HUES6 (cell line): ENCODE measurements at regions not wholly inside any gene's neighbourhood (a gene's known extent, or its start where the extent isn't known, plus 50 kb on each side); places are given as distances from the start of the nearest gene placed in this dataset.
"Not testable (repeated sequence)": the region's sequence is repeated elsewhere in the genome, so short reads cannot be mapped to it uniquely, and the experiment has no call there.

Experiments
- H3K27ac ChIP-seq: 2 replicates; pipeline ENCODE4 v1.7.0; 2013; ENCODE audit warnings: low read depth, mild to moderate bottlenecking, low read length, inconsistent platforms
- H3K27me3 ChIP-seq: 2 replicates; pipeline ENCODE4 v1.6.1; 2013; ENCODE audit warnings: low read length; ENCODE audit not compliant: control insufficient read depth, insufficient read depth
- H3K36me3 ChIP-seq: 2 replicates; pipeline ENCODE4 v1.6.1; 2013; ENCODE audit warnings: low read length; ENCODE audit not compliant: control insufficient read depth, insufficient read depth
- H3K4me1 ChIP-seq: 2 replicates; pipeline ENCODE4 v1.6.1; 2013; ENCODE audit warnings: low read length; ENCODE audit not compliant: control insufficient read depth, insufficient read depth
- H3K4me3 ChIP-seq: 2 replicates; pipeline ENCODE4 v1.5.1; 2013; ENCODE audit warnings: low read depth, low read length
- H3K9ac ChIP-seq: one replicate; pipeline ENCODE4 v1.6.1; 2013; ENCODE audit warnings: mild to moderate bottlenecking, low read length
- H3K9me3 ChIP-seq: 2 replicates; pipeline ENCODE4 v1.6.1; 2013; ENCODE audit warnings: low read depth, low read length; ENCODE audit not compliant: control insufficient read depth, insufficient read depth

DNA sequence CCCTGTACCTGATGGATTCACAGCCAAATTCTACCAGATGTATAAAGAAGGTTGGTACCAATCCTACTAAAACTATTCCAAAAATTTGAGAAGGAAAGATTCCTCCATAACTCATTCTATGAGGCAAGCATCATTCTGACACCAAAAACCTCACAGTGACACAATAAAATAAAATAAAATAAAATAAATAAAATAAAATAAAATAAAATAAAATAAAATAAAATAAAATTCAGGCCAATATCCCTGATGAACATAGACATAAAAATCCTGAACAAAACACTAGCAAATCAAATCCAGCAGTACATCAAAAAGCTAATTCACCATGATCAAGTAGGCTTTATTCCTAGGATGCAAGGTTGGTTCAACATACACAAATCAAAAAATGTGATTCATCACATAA is 108.1 kb downstream of the PROX1 start:
- not testable (repeated sequence) for H3K4me1 ChIP-seq, H3K9me3 ChIP-seq, H3K9ac ChIP-seq, H3K27ac ChIP-seq, H3K4me3 ChIP-seq, H3K27me3 ChIP-seq, H3K36me3 ChIP-seq

DNA sequence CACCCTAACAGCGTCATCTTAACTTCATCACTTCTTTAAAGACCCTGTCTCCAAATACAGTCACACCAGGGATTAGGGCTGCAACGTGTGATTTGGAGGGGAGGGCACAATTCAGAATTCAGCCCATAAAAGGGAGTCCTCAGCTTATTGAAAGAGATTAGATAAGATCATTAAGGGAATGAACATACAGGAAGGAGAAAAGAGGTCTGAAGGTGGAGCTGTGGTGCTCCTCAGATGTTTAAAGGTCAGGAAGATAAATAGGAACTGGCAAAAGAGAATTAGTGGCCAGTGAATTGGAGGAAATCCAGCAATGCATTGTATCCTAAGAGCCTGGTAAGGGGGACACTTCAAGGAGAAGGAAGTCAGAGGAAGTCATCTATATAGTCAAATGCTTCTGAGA is 113.5 kb downstream of the PROX1 start:
- H3K4me3 ChIP-seq = no peak overlapping the region
- no peak overlapping the region for H3K9ac ChIP-seq
- no peaks in the 10 kb centered on the region for H3K36me3 ChIP-seq
- H3K4me1 ChIP-seq = peaks cover 3% of the 10 kb centered on the region; the same call in 1 of the 2 replicates
- H3K9me3 ChIP-seq = peaks cover 8% of the 10 kb centered on the region
- no peak overlapping the region for H3K27ac ChIP-seq
- no peaks in the 10 kb centered on the region for H3K27me3 ChIP-seq

DNA sequence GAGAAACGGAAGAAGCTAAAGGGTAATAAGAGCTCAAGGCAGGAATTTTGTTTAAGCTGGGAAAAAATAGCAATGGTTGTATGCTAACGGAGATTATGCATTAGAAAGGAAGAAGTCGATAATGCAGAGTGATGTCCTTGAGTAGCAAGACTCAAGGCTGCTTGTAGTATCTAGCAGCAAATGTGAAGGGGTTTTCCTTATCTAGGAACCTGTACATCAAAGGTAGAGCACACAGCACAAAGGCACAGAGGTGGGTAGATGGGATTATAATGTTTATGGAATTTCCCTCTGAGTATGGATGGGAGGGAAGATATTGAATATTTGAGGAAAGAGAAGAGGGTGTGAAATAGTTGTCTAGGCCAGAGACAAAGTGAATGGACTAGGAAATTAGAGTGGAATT is 114.1 kb downstream of the PROX1 start:
- H3K27me3 ChIP-seq = no peaks in the 10 kb centered on the region
- H3K4me3 ChIP-seq = no peak overlapping the region
- no peak overlapping the region for H3K27ac ChIP-seq
- H3K4me1 ChIP-seq = peaks cover 3% of the 10 kb centered on the region; the same call in 1 of the 2 replicates
- H3K9me3 ChIP-seq = peaks cover 8% of the 10 kb centered on the region
- H3K36me3 ChIP-seq = no peaks in the 10 kb centered on the region
- no peak overlapping the region for H3K9ac ChIP-seq

DNA sequence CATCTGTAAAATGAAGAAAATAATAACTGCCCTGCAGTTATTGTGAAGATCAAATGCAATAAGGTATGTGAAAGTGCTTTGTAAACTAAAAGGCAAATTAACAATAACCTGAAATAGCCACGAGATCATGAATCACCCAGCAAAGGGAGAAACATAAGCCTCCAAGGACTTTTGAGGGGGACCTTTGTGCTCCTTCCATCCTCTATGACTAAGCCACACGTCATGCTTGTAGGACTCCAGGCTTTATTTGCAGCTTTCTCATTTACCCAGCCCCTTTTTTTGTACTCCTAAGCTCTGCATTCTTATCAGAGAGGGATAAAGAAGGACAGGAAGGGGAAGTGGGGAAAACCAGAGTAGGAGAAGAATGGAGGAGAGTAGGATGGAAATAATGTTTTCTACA is 115.1 kb downstream of the PROX1 start:
- Histone ChIP-seq H3K9me3 (peaks cover 8% of the 10 kb centered on the region), H3K9ac (no peak overlapping the region), H3K4me1 (peaks cover 9% of the 10 kb centered on the region), H3K36me3 (no peaks in the 10 kb centered on the region), H3K4me3 (no peak overlapping the region), H3K27ac (no peak overlapping the region), H3K27me3 (no peaks in the 10 kb centered on the region)

DNA sequence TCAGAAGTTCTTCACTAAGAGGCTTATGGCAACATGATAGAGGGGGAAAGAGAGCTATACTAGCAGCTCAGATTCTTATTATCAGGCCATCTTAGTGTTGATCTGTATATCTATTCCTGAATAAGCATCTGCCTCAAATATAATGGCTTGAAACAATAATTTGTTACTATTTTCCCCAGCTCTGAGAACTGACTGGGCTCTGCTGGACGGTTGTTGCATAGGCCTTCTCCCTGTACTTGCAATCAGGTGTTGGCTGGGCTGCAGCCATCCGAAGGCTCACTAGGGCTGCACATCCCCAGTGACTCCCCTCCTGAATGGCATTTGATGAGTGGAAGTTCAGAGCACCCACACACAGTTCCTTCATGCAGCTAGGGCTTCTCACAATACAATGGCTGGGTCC is 116.0 kb downstream of the PROX1 start:
- Histone ChIP-seq H3K27ac (no peak overlapping the region), H3K9me3 (peaks cover 8% of the 10 kb centered on the region), H3K4me1 (peaks cover 12% of the 10 kb centered on the region), H3K27me3 (no peaks in the 10 kb centered on the region), H3K9ac (no peak overlapping the region), H3K4me3 (no peak overlapping the region), H3K36me3 (no peaks in the 10 kb centered on the region)

DNA sequence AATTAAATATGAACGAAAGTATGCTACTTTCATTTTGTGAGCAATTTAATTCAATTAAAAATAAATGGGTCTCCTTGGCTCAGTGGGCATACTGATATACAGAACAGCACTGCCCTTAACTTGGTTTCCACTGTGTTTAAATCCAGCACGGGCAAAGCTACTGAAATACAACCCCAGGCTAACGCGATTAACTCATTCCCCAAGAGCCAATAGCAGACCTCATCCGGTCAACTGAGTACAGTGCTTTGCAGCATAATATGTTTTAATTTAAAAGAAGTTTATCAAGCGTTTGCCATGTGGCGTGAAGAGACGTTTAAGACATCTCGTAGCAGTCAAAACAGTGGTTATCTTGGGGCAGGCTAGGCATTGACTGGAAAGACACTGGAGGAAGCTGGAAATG is 118.6 kb downstream of the PROX1 start:
- Histone ChIP-seq H3K9me3 (peaks cover 8% of the 10 kb centered on the region), H3K4me1 (peaks cover 12% of the 10 kb centered on the region), H3K4me3 (no peak overlapping the region), H3K9ac (no peak overlapping the region), H3K27me3 (no peaks in the 10 kb centered on the region), H3K36me3 (no peaks in the 10 kb centered on the region), H3K27ac (no peak overlapping the region)

DNA sequence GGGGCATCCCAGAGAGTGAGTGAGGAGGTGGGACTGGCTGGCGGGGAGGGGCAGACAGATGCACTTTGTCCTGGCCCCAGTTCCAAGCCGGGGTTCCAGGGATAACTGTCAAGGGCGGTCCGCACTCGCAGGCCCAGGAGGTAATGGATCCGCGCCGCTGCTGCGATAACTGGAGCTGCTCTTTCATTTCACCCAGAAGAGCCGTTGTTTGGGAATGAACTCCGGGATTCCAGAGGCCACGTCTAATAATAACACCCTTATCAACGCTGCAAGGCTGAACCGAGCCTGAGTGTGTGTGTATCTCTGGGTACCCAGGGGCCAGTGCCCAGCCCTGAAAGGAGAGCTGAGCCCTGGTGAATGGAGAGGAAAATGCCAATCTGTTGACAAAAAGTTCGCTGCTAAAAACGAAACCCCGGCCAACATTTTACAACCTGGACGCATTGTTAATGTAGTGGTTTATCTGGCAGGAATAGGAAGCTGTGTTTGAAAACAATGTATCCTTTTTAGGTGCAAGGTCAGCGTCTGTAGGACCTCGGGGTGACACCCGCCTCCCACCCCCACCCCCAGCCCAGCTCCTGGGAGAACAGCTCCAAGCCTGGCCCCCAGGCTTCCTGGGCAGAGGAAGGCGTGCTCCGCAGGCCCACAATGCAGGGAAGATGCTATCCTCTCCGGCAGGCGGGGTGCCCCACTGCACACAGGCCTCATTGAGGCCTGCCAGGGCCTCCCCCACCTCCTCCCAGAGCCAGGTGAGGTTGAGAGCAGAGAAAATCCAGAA is 119.7 kb downstream of the PROX1 start:
- Histone ChIP-seq H3K4me1 (peaks cover 9% of the 10 kb centered on the region), H3K9me3 (peaks cover 8% of the 10 kb centered on the region), H3K27me3 (no peaks in the 10 kb centered on the region), H3K27ac (no peak overlapping the region), H3K4me3 (no peak overlapping the region), H3K9ac (no peak overlapping the region), H3K36me3 (no peaks in the 10 kb centered on the region)

DNA sequence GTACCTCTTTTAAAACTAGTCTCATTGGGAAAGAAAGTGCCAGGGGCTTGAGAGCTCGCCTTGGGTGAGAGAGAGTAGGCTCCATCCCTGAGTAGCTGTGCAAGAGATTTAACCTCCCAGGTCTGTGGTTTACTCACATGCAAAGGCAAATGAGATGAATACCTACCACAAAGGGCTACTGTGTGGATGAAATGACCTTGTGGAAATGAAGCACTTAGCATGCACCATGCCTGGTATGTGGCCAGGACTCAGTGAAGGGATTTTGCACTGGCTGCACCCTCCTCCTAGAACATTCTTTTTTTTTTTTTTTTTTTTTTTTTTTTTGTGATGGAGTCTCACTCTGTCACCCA is 120.3 kb downstream of the PROX1 start:
- Histone ChIP-seq H3K27me3 (no peaks in the 10 kb centered on the region), H3K4me1 (peaks cover 9% of the 10 kb centered on the region), H3K9me3 (peaks cover 8% of the 10 kb centered on the region), H3K9ac (no peak overlapping the region), H3K27ac (no peak overlapping the region), H3K36me3 (no peaks in the 10 kb centered on the region), H3K4me3 (no peak overlapping the region)

DNA sequence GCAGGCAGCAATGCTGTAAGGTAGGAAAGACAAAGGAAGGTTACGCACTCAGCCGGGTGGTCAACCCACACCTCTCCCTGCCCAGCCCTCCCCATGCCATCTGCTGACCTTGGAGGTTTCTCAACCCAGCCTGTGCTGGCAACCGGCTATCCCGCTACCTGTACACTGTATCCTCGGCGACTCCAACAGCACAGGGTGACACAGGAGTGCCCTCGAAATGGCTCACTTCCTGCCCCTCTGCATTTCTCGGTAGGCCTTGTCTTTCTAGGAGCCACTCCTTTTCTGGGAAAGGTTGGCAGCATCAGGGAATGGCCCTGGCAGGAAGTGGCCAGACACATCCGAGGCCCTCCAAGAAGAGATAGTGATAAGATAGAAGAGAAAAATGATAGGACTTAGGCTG is 124.0 kb downstream of the PROX1 start:
- H3K36me3 ChIP-seq = no peaks in the 10 kb centered on the region
- H3K27me3 ChIP-seq = no peaks in the 10 kb centered on the region
- H3K27ac ChIP-seq = no peak overlapping the region
- H3K9ac ChIP-seq = no peak overlapping the region
- H3K4me1 ChIP-seq = peaks cover 9% of the 10 kb centered on the region
- no peak overlapping the region for H3K4me3 ChIP-seq
- H3K9me3 ChIP-seq = no peaks in the 10 kb centered on the region

DNA sequence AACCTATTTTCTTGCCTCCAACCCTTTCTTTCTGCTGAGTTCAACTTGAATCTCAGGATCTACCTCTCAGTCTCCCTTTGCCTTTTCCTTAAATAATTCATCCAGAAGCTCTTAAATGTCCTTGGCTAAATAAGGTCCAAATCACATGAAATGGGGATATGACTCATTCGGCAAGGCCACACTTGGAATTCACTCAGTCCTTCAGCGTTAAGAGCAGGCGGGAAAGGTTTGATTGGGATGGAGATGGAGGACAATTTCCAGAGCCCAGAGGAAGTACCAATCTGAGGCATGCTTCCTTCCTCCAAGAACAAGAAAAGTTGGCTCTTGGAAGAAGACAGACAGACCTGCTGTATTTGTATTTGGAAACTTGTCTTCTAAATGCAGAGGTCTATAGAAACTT is 128.5 kb downstream of the PROX1 start:
- Histone ChIP-seq H3K4me3 (no peak overlapping the region), H3K4me1 (no peaks in the 10 kb centered on the region), H3K9me3 (peaks cover 13% of the 10 kb centered on the region), H3K9ac (no peak overlapping the region), H3K27ac (no peak overlapping the region), H3K27me3 (no peaks in the 10 kb centered on the region), H3K36me3 (no peaks in the 10 kb centered on the region)

DNA sequence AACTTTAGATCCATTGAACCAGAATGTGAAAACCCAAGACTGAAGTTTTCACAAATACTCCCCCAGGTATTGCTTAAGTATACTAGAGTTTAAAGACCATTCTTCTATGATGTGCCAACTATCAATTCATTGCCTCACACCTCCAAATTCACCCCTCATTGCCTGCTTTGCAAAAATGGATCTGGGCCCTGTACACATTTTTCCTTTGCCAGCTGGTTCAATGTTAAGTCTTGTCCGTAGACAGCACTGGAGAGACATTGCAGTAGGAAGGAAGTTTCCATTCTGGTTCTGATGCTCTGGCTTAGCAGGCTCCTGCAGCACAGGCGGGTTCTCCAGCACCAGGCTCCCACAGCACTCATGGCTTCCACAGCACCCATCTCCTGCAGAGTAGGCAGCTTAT is 130.0 kb downstream of the PROX1 start:
- no peak overlapping the region for H3K27ac ChIP-seq
- no peak overlapping the region for H3K4me3 ChIP-seq
- H3K36me3 ChIP-seq = no peaks in the 10 kb centered on the region
- peaks cover 8% of the 10 kb centered on the region for H3K27me3 ChIP-seq
- H3K9me3 ChIP-seq = peaks cover 13% of the 10 kb centered on the region
- no peak overlapping the region for H3K9ac ChIP-seq
- H3K4me1 ChIP-seq = no peaks in the 10 kb centered on the region
